GM23338 (cell line): ENCODE measurements at regions not wholly inside any gene's neighbourhood (a gene's known extent, or its start where the extent isn't known, plus 50 kb on each side); places are given as distances from the start of the nearest gene placed in this dataset.
"Not testable (repeated sequence)": the region's sequence is repeated elsewhere in the genome, so short reads cannot be mapped to it uniquely, and the experiment has no call there.

Source experiments
- ATAC-seq: fragments of 200-7000 bp; cut with Tn5 transposase; 3 replicates; pipeline ENCODE4 v1.9.1; 2020
- DNase-seq: peaks from one replicate; pipeline ENCODE4 v3.0.0-alpha.2; 2015; ENCODE audit warnings: low spot score
- H2AFZ ChIP-seq: fragments of 200-600 bp; sonication (generic); 2 replicates; pipeline ENCODE4 v1.8.0; 2016; ENCODE audit warnings: antibody characterized with exemption, mild to moderate bottlenecking, moderate library complexity
- H3F3A ChIP-seq: fragments of 200-600 bp; sonication (generic); replicated peaks from 2 replicates; pipeline ENCODE4 v1.8.0; 2017; ENCODE audit warnings: antibody characterized with exemption, mixed run types, low read depth
- H3K27ac ChIP-seq: fragments of 200-600 bp; sonication (generic); 2 replicates; pipeline ENCODE4 v1.6.1; 2016; ENCODE audit warnings: low read depth
- H3K27me3 ChIP-seq: fragments of 200-600 bp; sonication (generic); 2 replicates; pipeline ENCODE4 v1.8.0; 2016; ENCODE audit warnings: mild to moderate bottlenecking, mixed run types, moderate library complexity; ENCODE audit not compliant: insufficient read depth
- H3K36me3 ChIP-seq: fragments of 200-600 bp; sonication (generic); 2 replicates; pipeline ENCODE4 v1.8.0; 2016; ENCODE audit warnings: mild to moderate bottlenecking; ENCODE audit not compliant: insufficient read depth
- H3K4me1 ChIP-seq: fragments of 200-600 bp; sonication (generic); 2 replicates; pipeline ENCODE4 v1.8.0; 2016; ENCODE audit warnings: mild to moderate bottlenecking, moderate library complexity; ENCODE audit not compliant: insufficient read depth
- H3K4me2 ChIP-seq: fragments of 200-600 bp; sonication (generic); 2 replicates; pipeline ENCODE4 v1.7.1; 2017; ENCODE audit warnings: mixed run types
- H3K4me3 ChIP-seq: fragments of 200-600 bp; sonication (generic); 2 replicates; pipeline ENCODE4 v1.6.1; 2016; ENCODE audit warnings: mixed run types
- H3K79me2 ChIP-seq: fragments of 200-600 bp; sonication (generic); replicated peaks from 2 replicates; pipeline ENCODE4 v1.8.0; 2017; ENCODE audit warnings: mild to moderate bottlenecking; ENCODE audit not compliant: insufficient read depth
- H3K9me2 ChIP-seq: fragments of 200-600 bp; sonication (generic); 2 replicates; pipeline ENCODE4 v1.8.0; 2017; ENCODE audit not compliant: insufficient read depth
- H4K20me1 ChIP-seq: fragments of 200-600 bp; sonication (generic); replicated peaks from 2 replicates; pipeline ENCODE4 v1.8.0; 2017; ENCODE audit warnings: mild to moderate bottlenecking; ENCODE audit not compliant: insufficient read depth
- H3K27ac Mint-ChIP-seq: 2 replicates; pipeline ENCODE4 v1.8.0; 2020; ENCODE audit warnings: inconsistent platforms, mild to moderate bottlenecking, moderate library complexity, mixed read lengths
- H3K27me3 Mint-ChIP-seq: 3 replicates; pipeline ENCODE4 v1.8.0; 2022; ENCODE audit warnings: low read depth, mild to moderate bottlenecking, moderate library complexity, mixed read lengths, inconsistent platforms; ENCODE audit not compliant: insufficient read depth, poor library complexity
- H3K36me3 Mint-ChIP-seq: 3 replicates; pipeline ENCODE4 v1.8.0; 2021; ENCODE audit warnings: low read depth, mild to moderate bottlenecking, inconsistent platforms, moderate library complexity, mixed read lengths
- H3K4me1 Mint-ChIP-seq: 3 replicates; pipeline ENCODE4 v1.8.0; 2020; ENCODE audit warnings: mild to moderate bottlenecking, inconsistent platforms, mixed read lengths
- H3K4me3 Mint-ChIP-seq: 3 replicates; pipeline ENCODE4 v1.8.0; 2021; ENCODE audit warnings: moderate library complexity, mild to moderate bottlenecking, inconsistent platforms, mixed read lengths
- H3K9me3 Mint-ChIP-seq: 3 replicates; pipeline ENCODE4 v1.8.0; 2020; ENCODE audit warnings: moderate library complexity, mild to moderate bottlenecking, inconsistent platforms, mixed read lengths

DNA sequence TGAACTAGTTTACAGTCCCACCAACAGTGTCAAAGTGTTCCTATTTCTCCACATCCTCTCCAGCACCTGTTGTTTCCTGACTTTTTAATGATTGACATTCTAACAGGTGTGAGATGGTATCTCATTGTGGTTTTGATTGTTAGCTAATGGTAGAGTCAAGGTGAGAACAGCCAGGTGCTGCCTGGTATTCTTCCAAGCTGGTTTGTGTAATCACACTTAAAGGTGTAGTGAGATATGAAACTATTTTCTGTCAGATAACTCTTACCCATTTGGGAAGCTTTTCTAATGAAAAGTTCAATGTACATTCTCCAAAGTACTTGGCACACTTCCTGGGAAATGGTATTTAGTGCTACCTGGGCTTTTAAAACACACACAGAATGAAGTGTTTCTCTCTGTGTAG is 343.3 kb upstream of the OR4C13 start:
- not testable (repeated sequence) for H3K4me1 ChIP-seq, H3K9me2 ChIP-seq, H3K4me3 ChIP-seq, H3F3A ChIP-seq, H3K36me3 Mint-ChIP-seq, H3K27me3 Mint-ChIP-seq, H3K36me3 ChIP-seq, H3K4me3 Mint-ChIP-seq, H3K4me1 Mint-ChIP-seq, H2AFZ ChIP-seq, ATAC-seq, H3K27ac Mint-ChIP-seq, H3K4me2 ChIP-seq, H3K27me3 ChIP-seq, H3K79me2 ChIP-seq, H4K20me1 ChIP-seq, H3K27ac ChIP-seq, DNase-seq
- H3K9me3 Mint-ChIP-seq = peaks cover 85% of the 10 kb centered on the region

DNA sequence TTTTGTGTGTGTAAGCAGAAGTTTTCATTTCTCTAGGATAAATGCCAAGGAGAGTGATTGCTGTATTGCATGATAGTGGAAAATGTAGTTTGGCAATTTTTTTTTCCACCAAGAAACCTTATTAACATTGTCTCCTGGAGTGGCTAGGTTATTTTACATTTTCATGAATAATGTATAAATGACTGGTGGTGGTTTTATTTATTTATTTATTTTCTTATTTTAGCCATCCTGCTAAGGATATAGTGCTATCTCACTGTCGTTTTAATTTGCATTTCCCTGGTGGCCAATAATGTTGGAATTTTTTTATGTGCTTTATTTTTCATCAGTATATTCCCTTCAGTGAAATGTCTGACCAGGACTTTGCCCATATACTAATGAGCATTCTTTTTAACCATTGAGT is 328.3 kb upstream of the OR4C13 start:
- not testable (repeated sequence) for DNase-seq, H3K4me2 ChIP-seq

DNA sequence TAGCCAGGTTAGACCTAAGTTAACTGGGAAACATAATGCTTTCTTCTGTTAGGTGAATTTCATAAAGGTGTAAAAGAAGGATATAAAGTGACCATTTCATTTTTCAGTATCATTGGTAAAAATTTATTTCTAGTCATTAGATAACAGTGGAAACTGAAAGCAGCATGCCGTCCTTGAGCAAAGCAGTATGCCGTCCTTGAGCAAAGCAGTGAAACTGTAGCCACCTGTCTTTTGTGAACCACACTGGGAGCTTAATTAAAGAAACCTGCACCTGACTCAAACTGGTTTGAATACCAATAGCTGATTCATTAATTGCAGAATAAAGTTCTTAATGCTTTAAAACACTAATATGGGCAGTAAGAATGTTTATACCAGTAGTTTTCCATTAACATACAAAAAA is 281.5 kb upstream of the OR4C13 start:
- H3F3A ChIP-seq, ATAC-seq, H3K27me3 Mint-ChIP-seq, H2AFZ ChIP-seq, H3K4me1 ChIP-seq, H3K4me3 ChIP-seq, H3K36me3 ChIP-seq, H3K4me1 Mint-ChIP-seq, H3K27ac Mint-ChIP-seq, H3K79me2 ChIP-seq, DNase-seq, H3K4me2 ChIP-seq, H3K4me3 Mint-ChIP-seq, H4K20me1 ChIP-seq, H3K27ac ChIP-seq, H3K9me2 ChIP-seq, H3K27me3 ChIP-seq: not testable (repeated sequence)
- Mint-ChIP-seq H3K9me3 (peaks cover 91% of the 10 kb centered on the region), H3K36me3 (peaks cover 10% of the 10 kb centered on the region; the same call in 2 of the 3 replicates)

More for the DNA sequence above, 328.3 kb upstream of the OR4C13 start:
- not testable (repeated sequence) for H3K27me3 ChIP-seq, H3K9me2 ChIP-seq, H3K4me3 ChIP-seq, H3K27ac Mint-ChIP-seq, H3K36me3 ChIP-seq, H2AFZ ChIP-seq, H3K79me2 ChIP-seq, ATAC-seq, H3K4me3 Mint-ChIP-seq, H3K4me1 Mint-ChIP-seq, H3K27me3 Mint-ChIP-seq, H3F3A ChIP-seq, H3K4me1 ChIP-seq, H4K20me1 ChIP-seq, H3K27ac ChIP-seq
- Mint-ChIP-seq H3K9me3 (peaks cover 95% of the 10 kb centered on the region), H3K36me3 (peaks cover 16% of the 10 kb centered on the region; the same call in 2 of the 3 replicates)

DNA sequence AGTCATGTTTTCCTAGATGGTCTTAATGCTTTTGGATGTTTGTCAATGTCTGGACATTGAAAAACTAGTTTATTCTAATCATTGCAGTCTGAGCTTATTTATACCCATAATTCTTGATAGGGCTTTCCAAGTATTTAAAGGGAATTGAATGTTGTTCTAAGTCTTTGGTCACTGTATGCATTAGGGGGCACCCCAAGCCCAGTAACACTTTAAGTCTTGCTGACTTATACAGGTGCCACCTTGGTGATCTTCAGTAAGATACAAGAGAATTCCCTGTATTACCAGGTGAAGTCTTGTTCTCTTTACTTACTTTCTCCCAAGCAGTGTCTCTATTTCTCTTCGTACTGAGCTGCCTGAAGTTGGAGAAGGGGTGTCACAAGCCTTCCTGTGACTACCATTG is 250.1 kb upstream of the OR4C13 start:
- DNase-seq, H3K27ac Mint-ChIP-seq, ATAC-seq, H3K4me1 Mint-ChIP-seq, H3K4me3 ChIP-seq, H3K4me2 ChIP-seq, H3K27me3 Mint-ChIP-seq, H3K36me3 ChIP-seq, H2AFZ ChIP-seq, H3K27ac ChIP-seq, H3F3A ChIP-seq, H3K4me1 ChIP-seq, H3K9me2 ChIP-seq, H3K27me3 ChIP-seq, H4K20me1 ChIP-seq, H3K79me2 ChIP-seq, H3K4me3 Mint-ChIP-seq: not testable (repeated sequence)
- H3K9me3 Mint-ChIP-seq = peaks cover 91% of the 10 kb centered on the region
- peaks cover 21% of the 10 kb centered on the region for H3K36me3 Mint-ChIP-seq

DNA sequence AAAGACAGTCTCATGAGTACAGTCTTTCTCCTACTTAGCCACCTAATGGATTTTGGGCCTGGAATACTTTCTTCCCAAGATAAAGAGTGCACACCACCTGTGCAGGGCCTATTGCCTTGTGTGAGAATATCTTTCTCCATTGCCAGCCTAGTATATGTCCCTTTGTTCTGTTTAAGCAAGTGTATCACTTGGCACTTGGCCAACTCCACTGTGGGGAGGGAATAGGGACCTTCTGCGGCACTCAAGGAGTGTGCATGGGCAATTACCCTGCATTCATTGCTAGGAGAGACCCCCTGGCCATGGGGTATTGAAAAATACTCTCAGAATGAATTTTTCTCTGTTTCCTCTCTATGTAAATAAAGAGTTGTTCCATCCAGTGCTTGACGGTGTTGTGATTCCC is 201.7 kb upstream of the OR4C13 start:
- peaks cover 20% of the 10 kb centered on the region; the same call in 2 of the 3 replicates for H3K36me3 Mint-ChIP-seq
- H3K27me3 ChIP-seq, H3K9me2 ChIP-seq, H3K4me1 ChIP-seq, H3K4me1 Mint-ChIP-seq, ATAC-seq, H2AFZ ChIP-seq, H3K79me2 ChIP-seq, DNase-seq, H3K4me3 ChIP-seq, H3K4me2 ChIP-seq, H3K36me3 ChIP-seq, H3K4me3 Mint-ChIP-seq, H3K27ac Mint-ChIP-seq, H3F3A ChIP-seq, H4K20me1 ChIP-seq, H3K27ac ChIP-seq, H3K27me3 Mint-ChIP-seq: not testable (repeated sequence)
- H3K9me3 Mint-ChIP-seq = peaks cover 87% of the 10 kb centered on the region

DNA sequence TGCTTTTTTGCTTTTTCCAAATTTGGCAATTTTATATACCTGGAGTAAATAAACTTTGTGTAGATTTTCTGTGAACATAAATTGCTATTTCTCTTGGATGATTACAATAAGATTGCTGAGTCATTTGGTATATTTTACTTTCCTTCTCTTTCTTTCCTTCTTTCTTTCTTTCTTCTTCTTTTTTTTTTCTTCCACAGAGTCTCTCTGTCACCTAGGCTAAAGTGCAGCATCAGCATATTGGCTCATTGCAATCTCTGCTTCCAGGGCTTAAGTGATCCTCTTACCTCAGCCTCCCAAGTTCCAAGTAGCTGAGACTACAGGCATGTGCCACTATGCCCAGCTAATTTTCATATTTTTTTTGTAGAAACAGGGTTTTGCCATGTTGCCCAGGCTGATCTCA is 201.2 kb upstream of the OR4C13 start:
- H3K27me3 ChIP-seq, H3K4me1 Mint-ChIP-seq, H3K27ac Mint-ChIP-seq, H2AFZ ChIP-seq, H3F3A ChIP-seq, H3K4me3 Mint-ChIP-seq, H3K36me3 ChIP-seq, H3K4me3 ChIP-seq, H3K27me3 Mint-ChIP-seq, DNase-seq, H3K27ac ChIP-seq, H4K20me1 ChIP-seq, H3K9me2 ChIP-seq, H3K4me2 ChIP-seq, H3K4me1 ChIP-seq, ATAC-seq, H3K79me2 ChIP-seq: not testable (repeated sequence)
- H3K36me3 Mint-ChIP-seq = peaks cover 18% of the 10 kb centered on the region; the same call in 2 of the 3 replicates
- peaks cover 87% of the 10 kb centered on the region for H3K9me3 Mint-ChIP-seq

DNA sequence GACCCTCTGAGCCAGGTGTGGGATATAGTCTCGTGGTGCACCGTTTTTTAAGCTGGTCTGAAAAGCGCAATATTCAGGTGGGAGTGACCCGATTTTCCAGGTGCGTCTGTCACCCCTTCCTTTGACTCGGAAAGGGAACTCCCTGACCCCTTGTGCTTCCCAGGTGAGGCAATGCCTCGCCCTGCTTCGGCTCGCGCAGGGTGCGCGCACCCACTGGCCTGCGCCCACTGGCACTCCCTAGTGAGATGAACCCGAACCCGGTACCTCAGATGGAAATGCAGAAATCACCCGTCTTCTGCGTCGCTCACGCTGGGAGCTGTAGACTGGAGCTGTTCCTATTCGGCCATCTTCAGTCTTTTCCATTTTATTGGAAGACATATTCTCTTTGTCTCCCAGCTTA is 171.4 kb upstream of the OR4C13 start:
- peaks cover 40% of the 10 kb centered on the region for H3K9me3 Mint-ChIP-seq
- not testable (repeated sequence) for ATAC-seq, H3K27ac ChIP-seq, H3K4me3 ChIP-seq, H3K36me3 ChIP-seq, H3K4me1 ChIP-seq, DNase-seq, H3K27me3 ChIP-seq, H2AFZ ChIP-seq, H3F3A ChIP-seq, H3K4me2 ChIP-seq, H3K36me3 Mint-ChIP-seq, H3K4me1 Mint-ChIP-seq, H3K79me2 ChIP-seq, H3K9me2 ChIP-seq, H3K27ac Mint-ChIP-seq, H4K20me1 ChIP-seq, H3K4me3 Mint-ChIP-seq, H3K27me3 Mint-ChIP-seq
